ENCODE measurements at regions not wholly inside any gene's neighbourhood (a gene's known extent, or its start where the extent isn't known, plus 50 kb on each side); places are given as distances from the start of the nearest gene placed in this dataset.

- DNase-seq, result no peak
- no peak overlapping the region for H2AK5ac ChIP-seq (ENCODE audit: low read length, severe bottlenecking)
- H2BK15ac ChIP-seq (ENCODE audit: low read depth, poor library complexity, severe bottlenecking), result no peak overlapping the region
- H3K27ac ChIP-seq (ENCODE audit: low read length, poor library complexity, severe bottlenecking), result no peak overlapping the region
- H3K23ac ChIP-seq (ENCODE audit: low read length in 2 of 2), result no peak overlapping the region
- H2BK5ac ChIP-seq (ENCODE audit: low read depth, low read length, poor library complexity, severe bottlenecking), result no peak overlapping the region
- H2BK12ac ChIP-seq (ENCODE audit: low read length in 2 of 2), result peak overlapping the region in 1 of 2 experiments; percentile 73
- no peaks in the 10 kb centered on the region for H3K79me1 ChIP-seq (replicated peaks; ENCODE audit: low read length, poor library complexity, severe bottlenecking)
- H3K9me3 ChIP-seq (ENCODE audit: control insufficient read depth, low read length), result no peaks in the 10 kb centered on the region
- H3K4me2 ChIP-seq (ENCODE audit: low read length, poor library complexity, severe bottlenecking), result no peak overlapping the region
- H3K4me1 ChIP-seq (ENCODE audit: control insufficient read depth, insufficient read depth, low read depth, low read length), result peaks cover 7% of the 10 kb centered on the region
- no peak overlapping the region for H3K4ac ChIP-seq (ENCODE audit: low read depth in 1 of 2, low read length in 2 of 2)
- H3K18ac ChIP-seq (ENCODE audit: low read depth in 1 of 2, low read length in 2 of 2), result peak overlapping the region in 1 of 2 experiments; percentile 21
- no peaks in the 10 kb centered on the region for H3K36me3 ChIP-seq (ENCODE audit: control insufficient read depth in 1 of 2, insufficient read depth in 2 of 2, low read depth in 1 of 2, low read length in 2 of 2)
- H4K91ac ChIP-seq (ENCODE audit: low read length), result no peak overlapping the region
- H3K9ac ChIP-seq (ENCODE audit: low read length), result no peak overlapping the region
- H2BK120ac ChIP-seq (ENCODE audit: low read depth, low read length), result no peak overlapping the region
- no peak overlapping the region for H3K4me3 ChIP-seq (ENCODE audit: insufficient read depth in 1 of 2, low read depth in 1 of 2, low read length in 2 of 2)
- H2AFZ ChIP-seq (ENCODE audit: low read depth, low read length), result no peak overlapping the region
- H3K14ac ChIP-seq (ENCODE audit: low read length in 2 of 2), result no peak overlapping the region
- no peak overlapping the region for H4K8ac ChIP-seq (ENCODE audit: low read length)
- 90% methylated on average over 4 of the region's 4 CpGs for WGBS
- H3K27me3 ChIP-seq (ENCODE audit: control insufficient read depth in 1 of 2, insufficient read depth in 1 of 2, low read length in 2 of 2), result no peaks in the 10 kb centered on the region
Observed at GRCh38 chr7:46756996-46757395, 824.9 kb downstream of the TNS3 start.

GRCh38 chr7:46756256-46756655 lies 825.7 kb downstream of the TNS3 start:
- H3K27me3 ChIP-seq (ENCODE audit: control insufficient read depth in 1 of 2, insufficient read depth in 1 of 2, low read length in 2 of 2), result no peaks in the 10 kb centered on the region
- H2AFZ ChIP-seq (ENCODE audit: low read depth, low read length), result no peak overlapping the region
- no peak overlapping the region for H2BK5ac ChIP-seq (ENCODE audit: low read depth, low read length, poor library complexity, severe bottlenecking)
- no peak overlapping the region for H3K4me2 ChIP-seq (ENCODE audit: low read length, poor library complexity, severe bottlenecking)
- no peak overlapping the region for H2BK120ac ChIP-seq (ENCODE audit: low read depth, low read length)
- no peak overlapping the region for H3K4me3 ChIP-seq (ENCODE audit: insufficient read depth in 1 of 2, low read depth in 1 of 2, low read length in 2 of 2)
- no peak overlapping the region for H3K23ac ChIP-seq (ENCODE audit: low read length in 2 of 2)
- H4K8ac ChIP-seq (ENCODE audit: low read length), result no peak overlapping the region
- peaks cover 6% of the 10 kb centered on the region for H3K4me1 ChIP-seq (ENCODE audit: control insufficient read depth, insufficient read depth, low read depth, low read length)
- H3K9me3 ChIP-seq (ENCODE audit: control insufficient read depth, low read length), result no peaks in the 10 kb centered on the region
- H3K36me3 ChIP-seq (ENCODE audit: control insufficient read depth in 1 of 2, insufficient read depth in 2 of 2, low read depth in 1 of 2, low read length in 2 of 2), result no peaks in the 10 kb centered on the region
- no peak overlapping the region for H3K14ac ChIP-seq (ENCODE audit: low read length in 2 of 2)
- H4K91ac ChIP-seq (ENCODE audit: low read length), result no peak overlapping the region
- WGBS, result no CpG with 5 or more reads among the region's 1 CpG
- H2BK15ac ChIP-seq (ENCODE audit: low read depth, poor library complexity, severe bottlenecking), result no peak overlapping the region
- no peak overlapping the region for H3K18ac ChIP-seq (ENCODE audit: low read depth in 1 of 2, low read length in 2 of 2)
- H2AK5ac ChIP-seq (ENCODE audit: low read length, severe bottlenecking), result no peak overlapping the region
- DNase-seq, result no peak
- no peak overlapping the region for H3K4ac ChIP-seq (ENCODE audit: low read depth in 1 of 2, low read length in 2 of 2)
- H3K79me1 ChIP-seq (replicated peaks; ENCODE audit: low read length, poor library complexity, severe bottlenecking), result no peaks in the 10 kb centered on the region
- H2BK12ac ChIP-seq (ENCODE audit: low read length in 2 of 2), result no peak overlapping the region
- H3K9ac ChIP-seq (ENCODE audit: low read length), result no peak overlapping the region
- no peak overlapping the region for H3K27ac ChIP-seq (ENCODE audit: low read length, poor library complexity, severe bottlenecking)

- Histone ChIP-seq H2BK120ac (ENCODE audit: low read depth, low read length) (no peak overlapping the region), H3K4me3 (ENCODE audit: insufficient read depth in 1 of 2, low read depth in 1 of 2, low read length in 2 of 2) (no peak overlapping the region), H3K36me3 (ENCODE audit: control insufficient read depth in 1 of 2, insufficient read depth in 2 of 2, low read depth in 1 of 2, low read length in 2 of 2) (no peaks in the 10 kb centered on the region), H2BK12ac (ENCODE audit: low read length in 2 of 2) (peak overlapping the region in 1 of 2 experiments; percentile 89), H2BK15ac (ENCODE audit: low read depth, poor library complexity, severe bottlenecking) (no peak overlapping the region), H2BK5ac (ENCODE audit: low read depth, low read length, poor library complexity, severe bottlenecking) (no peak overlapping the region), H4K91ac (ENCODE audit: low read length) (no peak overlapping the region), H2AFZ (ENCODE audit: low read depth, low read length) (no peak overlapping the region), H3K27ac (ENCODE audit: low read length, poor library complexity, severe bottlenecking) (no peak overlapping the region), H3K9me3 (ENCODE audit: control insufficient read depth, low read length) (no peaks in the 10 kb centered on the region), H3K4ac (ENCODE audit: low read depth in 1 of 2, low read length in 2 of 2) (no peak overlapping the region), H3K4me1 (ENCODE audit: control insufficient read depth, insufficient read depth, low read depth, low read length) (peaks cover 6% of the 10 kb centered on the region), H3K4me2 (ENCODE audit: low read length, poor library complexity, severe bottlenecking) (no peak overlapping the region), H2AK5ac (ENCODE audit: low read length, severe bottlenecking) (no peak overlapping the region), H3K23ac (ENCODE audit: low read length in 2 of 2) (no peak overlapping the region), H3K9ac (ENCODE audit: low read length) (no peak overlapping the region), H3K79me1 (replicated peaks; ENCODE audit: low read length, poor library complexity, severe bottlenecking) (no peaks in the 10 kb centered on the region), H3K14ac (ENCODE audit: low read length in 2 of 2) (no peak overlapping the region), H3K18ac (ENCODE audit: low read depth in 1 of 2, low read length in 2 of 2) (peak overlapping the region in 1 of 2 experiments; percentile 55), H4K8ac (ENCODE audit: low read length) (peak overlapping the region; percentile 56), H3K27me3 (ENCODE audit: control insufficient read depth in 1 of 2, insufficient read depth in 1 of 2, low read length in 2 of 2) (no peaks in the 10 kb centered on the region)
- DNase-seq, result no peak
- WGBS, result 61% methylated on average over 3 of the region's 5 CpGs
Observed at GRCh38 chr7:46755120-46756034, 826.5 kb downstream of the TNS3 start.

- H3K27ac ChIP-seq (ENCODE audit: low read length, poor library complexity, severe bottlenecking), result no peak overlapping the region
- H3K4me3 ChIP-seq (ENCODE audit: insufficient read depth in 1 of 2, low read depth in 1 of 2, low read length in 2 of 2), result peak overlapping the region in 1 of 2 experiments; percentile 3
- no peaks in the 10 kb centered on the region for H3K9me3 ChIP-seq (ENCODE audit: control insufficient read depth, low read length)
- no peak overlapping the region for H3K4me2 ChIP-seq (ENCODE audit: low read length, poor library complexity, severe bottlenecking)
- H3K4ac ChIP-seq (ENCODE audit: low read depth in 1 of 2, low read length in 2 of 2), result peak overlapping the region in 1 of 2 experiments; percentile 95
- H3K23ac ChIP-seq (ENCODE audit: low read length in 2 of 2), result no peak overlapping the region
- peak overlapping the region; percentile 12 for H2BK120ac ChIP-seq (ENCODE audit: low read depth, low read length)
- H3K18ac ChIP-seq (ENCODE audit: low read depth in 1 of 2, low read length in 2 of 2), result peak overlapping the region; percentile 16 to 80
- peak overlapping the region; percentile 8 for H3K9ac ChIP-seq (ENCODE audit: low read length)
- peak overlapping the region; percentile 68 for H4K8ac ChIP-seq (ENCODE audit: low read length)
- peak overlapping the region; percentile 57 for H4K91ac ChIP-seq (ENCODE audit: low read length)
- H2BK15ac ChIP-seq (ENCODE audit: low read depth, poor library complexity, severe bottlenecking), result no peak overlapping the region
- no peak overlapping the region for H2BK5ac ChIP-seq (ENCODE audit: low read depth, low read length, poor library complexity, severe bottlenecking)
- H3K79me1 ChIP-seq (replicated peaks; ENCODE audit: low read length, poor library complexity, severe bottlenecking), result no peaks in the 10 kb centered on the region
- no peaks in the 10 kb centered on the region for H3K27me3 ChIP-seq (ENCODE audit: control insufficient read depth in 1 of 2, insufficient read depth in 1 of 2, low read length in 2 of 2)
- 96% methylated on average over 2 of the region's 2 CpGs for WGBS
- H2AFZ ChIP-seq (ENCODE audit: low read depth, low read length), result no peak overlapping the region
- no peaks in the 10 kb centered on the region for H3K36me3 ChIP-seq (ENCODE audit: control insufficient read depth in 1 of 2, insufficient read depth in 2 of 2, low read depth in 1 of 2, low read length in 2 of 2)
- H3K14ac ChIP-seq (ENCODE audit: low read length in 2 of 2), result no peak overlapping the region
- H3K4me1 ChIP-seq (ENCODE audit: control insufficient read depth, insufficient read depth, low read depth, low read length), result peaks cover 6% of the 10 kb centered on the region
- no peak overlapping the region for H2AK5ac ChIP-seq (ENCODE audit: low read length, severe bottlenecking)
- DNase-seq, result no peak
- H2BK12ac ChIP-seq (ENCODE audit: low read length in 2 of 2), result peak overlapping the region; percentile 34 to 96
Observed at GRCh38 chr7:46754140-46754720, 827.7 kb downstream of the TNS3 start.

All from mesenchymal stem cell (in vitro differentiated cells and primary cell).